ENCODE measurements at regions not wholly inside any gene's neighbourhood (a gene's known extent, or its start where the extent isn't known, plus 50 kb on each side); places are given as distances from the start of the nearest gene placed in this dataset.

DNA sequence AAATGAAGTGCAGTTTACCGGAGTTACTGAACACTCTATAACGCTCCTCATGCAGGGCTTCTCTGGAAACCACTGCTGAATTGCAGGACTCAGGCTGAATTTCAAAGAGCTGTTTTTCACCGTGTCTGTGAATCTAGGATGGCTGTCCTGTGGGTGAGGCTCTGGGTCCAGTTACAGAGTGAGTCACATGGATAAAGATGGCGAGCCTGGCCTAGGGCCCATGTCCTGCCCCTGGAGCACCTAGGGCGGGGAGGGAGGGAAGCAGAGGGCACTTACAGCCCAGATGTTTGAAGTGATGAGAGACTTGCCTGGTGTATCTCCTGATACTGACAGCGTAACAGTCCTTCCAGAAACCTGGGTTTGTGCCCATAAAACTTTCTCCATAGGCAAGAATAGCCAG is 583.0 kb downstream of the IRS1 start:
- Histone ChIP-seq H4K20me1 (ENCODE audit: insufficient read depth, low read length) (no peaks in the 10 kb centered on the region), H2AFZ (ENCODE audit: low read length) (no peak overlapping the region), H3K4me3 (replicated peaks in 1 of 3; ENCODE audit: insufficient read depth in 1 of 3, low read depth in 2 of 3, low read length in 3 of 3) (no peak overlapping the region), H3K4me1 (ENCODE audit: insufficient read depth, low read length) (0 out of 2 replicates have a peak, but pooled peaks cover 5% of the 10 kb centered on the region), H3K36me3 (replicated peaks in 1 of 2; ENCODE audit: control insufficient read depth in 1 of 2, insufficient read depth in 2 of 2, low read length in 2 of 2) (no peaks in the 10 kb centered on the region), H3K9ac (ENCODE audit: insufficient read depth, low read depth, low read length) (no peak overlapping the region), H3K9me3 (ENCODE audit: low read length) (no peaks in the 10 kb centered on the region), H3K27ac (ENCODE audit: extremely low read length, insufficient read depth, low read length) (no peak overlapping the region), H3K79me2 (ENCODE audit: insufficient read depth, low read length) (no peaks in the 10 kb centered on the region), H3K4me2 (ENCODE audit: low read depth, low read length) (no peak overlapping the region), H3K27me3 (ENCODE audit: control insufficient read depth in 1 of 2, insufficient read depth in 2 of 2, low read length in 2 of 2) (no peaks in the 10 kb centered on the region)
- BruUV-seq (replicated peaks): no TSS peak
- in situ Hi-C loops (cut with HindIII; ENCODE audit: extremely low pct_ligation_motif_present, low pct_unique_long_range_greater_than_20kb) (loop anchor here (10.0 kb wide), 1 partner anchor 578 kb away; the partner anchor contains the start of gene IRS1), intact Hi-C loops (cut with micrococcal nuclease; ENCODE audit: unreplicated experiment) (loop anchor here (2.0 to 10.0 kb wide), 5 partner anchors 184 to 768 kb away; no protein-coding TSS in a partner anchor)
- ChIA-PET CTCF (ENCODE audit: low intra/inter-chr PET ratio, low total read pairs) (no interaction called here), POLR2A (interaction anchor here (1.2 kb wide), 1 partner anchor 583 kb away, joined by 6 read pairs; the partner anchor contains the start of gene IRS1)
- WGBS (ENCODE audit: low lambda C conversion rate): 92% methylated on average over 6 of the region's 6 CpGs
- DNase-seq (ENCODE audit: low spot score) (no peak), ATAC-seq (no peak; the same call in 1 of the 3 replicates), FAIRE-seq (no peak)
- TF ChIP-seq CBX1 (IDR thresholded peaks at IDR 0.05; ENCODE audit: low read depth) (no peak), CC2D1A (CRISPR knock-in tag; IDR thresholded peaks at IDR 0.05) (no peak), PAF1 (CRISPR knock-in tag; IDR thresholded peaks at IDR 0.05) (no peak), PHF8 (CRISPR knock-in tag; IDR thresholded peaks at IDR 0.05) (no peak), ZNF792 (CRISPR knock-in tag; IDR thresholded peaks at IDR 0.05) (no peak), GABPA (IDR thresholded peaks at IDR 0.05; ENCODE audit: low read depth, low read length) (no peak), GABPA (CRISPR knock-in tag; IDR thresholded peaks at IDR 0.05; ENCODE audit: low read depth) (no peak)
- TF ChIP-seq, protein P1, sequence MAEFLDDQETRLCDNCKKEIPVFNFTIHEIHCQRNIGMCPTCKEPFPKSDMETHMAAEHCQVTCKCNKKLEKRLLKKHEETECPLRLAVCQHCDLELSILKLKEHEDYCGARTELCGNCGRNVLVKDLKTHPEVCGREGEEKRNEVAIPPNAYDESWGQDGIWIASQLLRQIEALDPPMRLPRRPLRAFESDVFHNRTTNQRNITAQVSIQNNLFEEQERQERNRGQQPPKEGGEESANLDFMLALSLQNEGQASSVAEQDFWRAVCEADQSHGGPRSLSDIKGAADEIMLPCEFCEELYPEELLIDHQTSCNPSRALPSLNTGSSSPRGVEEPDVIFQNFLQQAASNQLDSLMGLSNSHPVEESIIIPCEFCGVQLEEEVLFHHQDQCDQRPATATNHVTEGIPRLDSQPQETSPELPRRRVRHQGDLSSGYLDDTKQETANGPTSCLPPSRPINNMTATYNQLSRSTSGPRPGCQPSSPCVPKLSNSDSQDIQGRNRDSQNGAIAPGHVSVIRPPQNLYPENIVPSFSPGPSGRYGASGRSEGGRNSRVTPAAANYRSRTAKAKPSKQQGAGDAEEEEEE (CRISPR knock-in tag; IDR thresholded peaks at IDR 0.05; ENCODE audit: borderline replicate concordance): no peak
